GM23338 (cell line): ENCODE measurements at regions not wholly inside any gene's neighbourhood (a gene's known extent, or its start where the extent isn't known, plus 50 kb on each side); places are given as distances from the start of the nearest gene placed in this dataset.
"Not testable (repeated sequence)": the region's sequence is repeated elsewhere in the genome, so short reads cannot be mapped to it uniquely, and the experiment has no call there.

Experiments used
- ATAC-seq: fragments of 200-7000 bp; cut with Tn5 transposase; 3 replicates; pipeline ENCODE4 v1.9.1; 2020
- DNase-seq: peaks from one replicate; pipeline ENCODE4 v3.0.0-alpha.2; 2015; ENCODE audit warnings: low spot score
- H2AFZ ChIP-seq: fragments of 200-600 bp; sonication (generic); 2 replicates; pipeline ENCODE4 v1.8.0; 2016; ENCODE audit warnings: antibody characterized with exemption, mild to moderate bottlenecking, moderate library complexity
- H3F3A ChIP-seq: fragments of 200-600 bp; sonication (generic); replicated peaks from 2 replicates; pipeline ENCODE4 v1.8.0; 2017; ENCODE audit warnings: antibody characterized with exemption, mixed run types, low read depth
- H3K27ac ChIP-seq: fragments of 200-600 bp; sonication (generic); 2 replicates; pipeline ENCODE4 v1.6.1; 2016; ENCODE audit warnings: low read depth
- H3K27me3 ChIP-seq: fragments of 200-600 bp; sonication (generic); 2 replicates; pipeline ENCODE4 v1.8.0; 2016; ENCODE audit warnings: mild to moderate bottlenecking, mixed run types, moderate library complexity; ENCODE audit not compliant: insufficient read depth
- H3K36me3 ChIP-seq: fragments of 200-600 bp; sonication (generic); 2 replicates; pipeline ENCODE4 v1.8.0; 2016; ENCODE audit warnings: mild to moderate bottlenecking; ENCODE audit not compliant: insufficient read depth
- H3K4me1 ChIP-seq: fragments of 200-600 bp; sonication (generic); 2 replicates; pipeline ENCODE4 v1.8.0; 2016; ENCODE audit warnings: mild to moderate bottlenecking, moderate library complexity; ENCODE audit not compliant: insufficient read depth
- H3K4me2 ChIP-seq: fragments of 200-600 bp; sonication (generic); 2 replicates; pipeline ENCODE4 v1.7.1; 2017; ENCODE audit warnings: mixed run types
- H3K4me3 ChIP-seq: fragments of 200-600 bp; sonication (generic); 2 replicates; pipeline ENCODE4 v1.6.1; 2016; ENCODE audit warnings: mixed run types
- H3K79me2 ChIP-seq: fragments of 200-600 bp; sonication (generic); replicated peaks from 2 replicates; pipeline ENCODE4 v1.8.0; 2017; ENCODE audit warnings: mild to moderate bottlenecking; ENCODE audit not compliant: insufficient read depth
- H3K9me2 ChIP-seq: fragments of 200-600 bp; sonication (generic); 2 replicates; pipeline ENCODE4 v1.8.0; 2017; ENCODE audit not compliant: insufficient read depth
- H4K20me1 ChIP-seq: fragments of 200-600 bp; sonication (generic); replicated peaks from 2 replicates; pipeline ENCODE4 v1.8.0; 2017; ENCODE audit warnings: mild to moderate bottlenecking; ENCODE audit not compliant: insufficient read depth
- H3K27ac Mint-ChIP-seq: 2 replicates; pipeline ENCODE4 v1.8.0; 2020; ENCODE audit warnings: inconsistent platforms, mild to moderate bottlenecking, moderate library complexity, mixed read lengths
- H3K27me3 Mint-ChIP-seq: 3 replicates; pipeline ENCODE4 v1.8.0; 2022; ENCODE audit warnings: low read depth, mild to moderate bottlenecking, moderate library complexity, mixed read lengths, inconsistent platforms; ENCODE audit not compliant: insufficient read depth, poor library complexity
- H3K36me3 Mint-ChIP-seq: 3 replicates; pipeline ENCODE4 v1.8.0; 2021; ENCODE audit warnings: low read depth, mild to moderate bottlenecking, inconsistent platforms, moderate library complexity, mixed read lengths
- H3K4me1 Mint-ChIP-seq: 3 replicates; pipeline ENCODE4 v1.8.0; 2020; ENCODE audit warnings: mild to moderate bottlenecking, inconsistent platforms, mixed read lengths
- H3K4me3 Mint-ChIP-seq: 3 replicates; pipeline ENCODE4 v1.8.0; 2021; ENCODE audit warnings: moderate library complexity, mild to moderate bottlenecking, inconsistent platforms, mixed read lengths
- H3K9me3 Mint-ChIP-seq: 3 replicates; pipeline ENCODE4 v1.8.0; 2020; ENCODE audit warnings: moderate library complexity, mild to moderate bottlenecking, inconsistent platforms, mixed read lengths
- CREB1 ChIP-seq: fragments of 250-450 bp; sonication (Bioruptor Pico); IDR thresholded peaks from 2 replicates; pipeline ENCODE4 v1.5.0; 2020; ENCODE audit warnings: low read depth, mild to moderate bottlenecking, moderate library complexity
- CTCF ChIP-seq, 2 experiments: fragments of 200-600 bp in 1 of 2; sonication (generic) in 1 of 2; conservative IDR thresholded peaks; 2 replicates each; pipeline versions ENCODE4 v1.5.1 to v1.6.1; 2016 to 2017; ENCODE audit warnings: antibody characterized with exemption in 2 of 2, low read depth in 2 of 2, mild to moderate bottlenecking in 2 of 2, moderate library complexity in 1 of 2
- EZH2phosphoT487 ChIP-seq: fragments of 200-600 bp; sonication (generic); IDR thresholded peaks from one replicate; pipeline ENCODE4 v1.8.1; 2018; ENCODE audit warnings: antibody characterized with exemption; ENCODE audit not compliant: unreplicated experiment
- REST ChIP-seq: IDR thresholded peaks from one replicate; pipeline ENCODE4 v1.6.1; 2018; ENCODE audit warnings: antibody characterized with exemption; ENCODE audit not compliant: unreplicated experiment
- STAT1 ChIP-seq: IDR thresholded peaks from one replicate; pipeline ENCODE4 v1.6.1; 2016; ENCODE audit warnings: antibody characterized with exemption; ENCODE audit not compliant: unreplicated experiment
- ZNF114 ChIP-seq: fragments of 250-450 bp; sonication (Bioruptor Pico); IDR thresholded peaks from 2 replicates; pipeline ENCODE4 v1.5.0; 2020; ENCODE audit warnings: mild to moderate bottlenecking, moderate library complexity
- ZNF331 ChIP-seq: fragments of 250-450 bp; sonication (Bioruptor Pico); IDR thresholded peaks from 2 replicates; pipeline ENCODE4 v1.5.0; 2020; ENCODE audit warnings: low read depth, mild to moderate bottlenecking, moderate library complexity
- ZNF462 ChIP-seq: fragments of 250-450 bp; sonication (Bioruptor Pico); IDR thresholded peaks from 2 replicates; pipeline ENCODE4 v1.5.0; 2020; ENCODE audit warnings: mild to moderate bottlenecking, moderate library complexity

DNA sequence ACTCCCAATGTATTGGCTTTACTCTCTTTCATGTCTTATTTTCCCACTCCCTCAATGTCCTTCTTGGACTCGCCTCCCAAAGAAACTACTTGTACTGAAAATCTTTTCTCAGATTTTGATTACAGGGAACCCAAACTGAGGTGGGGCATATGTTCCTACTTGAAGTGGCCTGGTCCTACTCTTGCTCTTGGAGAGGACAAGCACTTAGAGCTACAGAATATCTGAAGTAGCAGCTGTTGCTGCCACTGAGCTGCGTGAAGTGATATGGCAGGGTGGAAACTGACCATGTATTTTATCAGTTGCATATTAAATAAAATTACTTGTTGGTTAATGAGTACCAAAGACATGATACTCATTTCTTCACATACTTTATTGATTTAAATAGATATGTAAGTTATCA lies 129.5 kb downstream of the TSEN15 start (continued):
- no peak for TF ChIP-seq CTCF (conservative IDR thresholded peaks at IDR 0.05; ENCODE audit: low read depth in 2 of 2)

DNA sequence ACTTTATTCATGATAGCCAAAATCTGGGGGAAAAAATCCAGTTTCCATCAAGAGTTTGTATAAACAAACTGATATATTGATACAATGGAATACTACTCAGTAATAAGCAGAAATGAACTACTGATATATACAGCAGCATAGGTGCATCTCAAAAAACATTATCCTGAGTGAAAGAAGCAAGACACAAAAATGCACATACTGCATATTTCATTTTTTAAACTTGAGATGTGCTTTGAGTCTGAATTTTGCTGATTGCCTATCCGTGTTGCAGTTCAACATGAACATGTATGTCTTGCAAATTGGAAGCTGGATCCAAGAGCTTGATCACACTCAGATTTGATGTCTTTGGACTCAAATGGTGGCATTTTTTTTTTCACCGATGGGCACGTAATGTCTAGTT lies 132.4 kb downstream of the TSEN15 start:
- Histone ChIP-seq H3K27ac (no peak overlapping the region), H3K27me3 (no peaks in the 10 kb centered on the region), H4K20me1 (no peaks in the 10 kb centered on the region), H3K4me2 (no peak overlapping the region), H3K9me2 (no peaks in the 10 kb centered on the region), H3F3A (no peaks in the 10 kb centered on the region), H3K4me3 (no peak overlapping the region), H3K4me1 (no peaks in the 10 kb centered on the region), H3K79me2 (no peaks in the 10 kb centered on the region), H3K36me3 (no peaks in the 10 kb centered on the region), H2AFZ (no peak overlapping the region)
- Mint-ChIP-seq H3K36me3 (no peaks in the 10 kb centered on the region), H3K4me1 (no peaks in the 10 kb centered on the region), H3K4me3 (no peak overlapping the region), H3K27ac (no peak overlapping the region), H3K9me3 (no peaks in the 10 kb centered on the region), H3K27me3 (no peaks in the 10 kb centered on the region)
- TF ChIP-seq ZNF331 (CRISPR knock-in tag), result no peak
- TF ChIP-seq STAT1, result no peak
- TF ChIP-seq CREB1, result no peak
- TF ChIP-seq ZNF462 (CRISPR knock-in tag), result no peak
- no peak for TF ChIP-seq ZNF114 (CRISPR knock-in tag)
- no peak for TF ChIP-seq REST
- TF ChIP-seq EZH2phosphoT487, result no peak
- ATAC-seq (no peak), DNase-seq (no peak)

GRCh38 chr1:184184614-184185013 lies 133.1 kb downstream of the TSEN15 start:
- H3K36me3 Mint-ChIP-seq, H3K4me1 ChIP-seq, H3K27me3 Mint-ChIP-seq, H3K79me2 ChIP-seq, H3K27me3 ChIP-seq, H3K4me2 ChIP-seq, H3F3A ChIP-seq, H3K9me2 ChIP-seq, H3K27ac ChIP-seq, H3K4me1 Mint-ChIP-seq, H3K27ac Mint-ChIP-seq, H3K4me3 ChIP-seq, H4K20me1 ChIP-seq, ATAC-seq, H3K36me3 ChIP-seq, H3K4me3 Mint-ChIP-seq, DNase-seq, H2AFZ ChIP-seq, H3K9me3 Mint-ChIP-seq: not testable (repeated sequence)
